HAP-1 (cell line): ENCODE measurements at regions not wholly inside any gene's neighbourhood (a gene's known extent, or its start where the extent isn't known, plus 50 kb on each side); places are given as distances from the start of the nearest gene placed in this dataset.
A peak's percentile ranks its signal among the peaks of the same experiment; 100 is the strongest.

Source experiments
- DNase-seq, 2 experiments: peaks; one replicate each; pipeline ENCODE4 v3.0.0-alpha.2; 2016 to 2020; ENCODE audit warnings: low spot score in 2 of 2
- H3K27me3 ChIP-seq: fragments of 250-450 bp; sonication (Bioruptor Pico); 2 replicates; pipeline ENCODE4 v1.5.1; 2020; ENCODE audit warnings: low read depth, mild to moderate bottlenecking, moderate library complexity
- H3K36me3 ChIP-seq: fragments of 250-450 bp; sonication (Bioruptor Pico); replicated peaks from 2 replicates; pipeline ENCODE4 v1.5.1; 2020; ENCODE audit warnings: mild to moderate bottlenecking
- H3K4me1 ChIP-seq: fragments of 250-450 bp; sonication (Bioruptor Pico); 2 replicates; pipeline ENCODE4 v1.5.1; 2020; ENCODE audit warnings: mild to moderate bottlenecking
- H3K4me3 ChIP-seq: fragments of 250-450 bp; sonication (Bioruptor Pico); 2 replicates; pipeline ENCODE4 v1.5.1; 2020; ENCODE audit warnings: mild to moderate bottlenecking, moderate library complexity
- H3K9me3 ChIP-seq: fragments of 250-450 bp; sonication (Bioruptor Pico); 2 replicates; pipeline ENCODE4 v1.5.1; 2020; ENCODE audit warnings: mild to moderate bottlenecking, moderate library complexity
- in situ Hi-C: fragments of 300-500 bp; cut with MboI; formaldehyde crosslinking; loops from 3 replicates; pipeline ENCODE4 v1.14.3; 2020; ENCODE audit warnings: low sequenced_read_pairs, inconsistent platforms, mixed read lengths

- Histone ChIP-seq H3K27me3 (no peaks in the 10 kb centered on the region), H3K36me3 (no peaks in the 10 kb centered on the region), H3K4me3 (no peak overlapping the region), H3K9me3 (no peaks in the 10 kb centered on the region), H3K4me1 (no peaks in the 10 kb centered on the region)
- in situ Hi-C loops: no loop called here
- DNase-seq: no peak
These were observed 931.3 kb downstream of the UQCRFS1 start for GRCh38 chr19:28281676-28282075.

- DNase-seq: no peak
- H3K4me3 ChIP-seq: no peak overlapping the region
- no peaks in the 10 kb centered on the region for H3K4me1 ChIP-seq
- in situ Hi-C loops: no loop called here
- H3K9me3 ChIP-seq: no peaks in the 10 kb centered on the region
- no peaks in the 10 kb centered on the region for H3K27me3 ChIP-seq
- H3K36me3 ChIP-seq: no peaks in the 10 kb centered on the region
These were observed 948.4 kb downstream of the UQCRFS1 start for GRCh38 chr19:28264556-28264955.

- H3K9me3 ChIP-seq: no peaks in the 10 kb centered on the region
- in situ Hi-C loops: no loop called here
These were observed 954.1 kb downstream of the UQCRFS1 start for GRCh38 chr19:28258829-28259228.

GRCh38 chr19:28257396-28257795 is 955.6 kb downstream of the UQCRFS1 start:
- Histone ChIP-seq H3K4me3 (no peak overlapping the region), H3K9me3 (no peaks in the 10 kb centered on the region), H3K4me1 (no peaks in the 10 kb centered on the region), H3K36me3 (no peaks in the 10 kb centered on the region), H3K27me3 (no peaks in the 10 kb centered on the region)
- DNase-seq: no peak
- in situ Hi-C loops: no loop called here

More at GRCh38 chr19:28258829-28259228, 954.1 kb downstream of the UQCRFS1 start:
- no peak overlapping the region for H3K4me3 ChIP-seq
- H3K4me1 ChIP-seq: no peaks in the 10 kb centered on the region
- no peaks in the 10 kb centered on the region for H3K36me3 ChIP-seq
- no peak for DNase-seq
- H3K27me3 ChIP-seq: no peaks in the 10 kb centered on the region

GRCh38 chr19:28247243-28247642 is 965.7 kb downstream of the UQCRFS1 start:
- Histone ChIP-seq H3K9me3 (no peaks in the 10 kb centered on the region), H3K4me3 (no peak overlapping the region), H3K4me1 (no peaks in the 10 kb centered on the region), H3K36me3 (no peaks in the 10 kb centered on the region), H3K27me3 (no peaks in the 10 kb centered on the region)
- in situ Hi-C loops: no loop called here
- DNase-seq: no peak

- Histone ChIP-seq H3K4me3 (no peak overlapping the region), H3K27me3 (no peaks in the 10 kb centered on the region), H3K9me3 (no peaks in the 10 kb centered on the region), H3K4me1 (no peaks in the 10 kb centered on the region), H3K36me3 (no peaks in the 10 kb centered on the region)
- DNase-seq: no peak
- in situ Hi-C loops: no loop called here
These were observed 967.0 kb downstream of the UQCRFS1 start for GRCh38 chr19:28245937-28246336.

- H3K36me3 ChIP-seq: no peaks in the 10 kb centered on the region
- in situ Hi-C loops: no loop called here
- no peak for DNase-seq
- H3K4me3 ChIP-seq: no peak overlapping the region
- H3K4me1 ChIP-seq: no peaks in the 10 kb centered on the region
- H3K27me3 ChIP-seq: no peaks in the 10 kb centered on the region
- H3K9me3 ChIP-seq: no peaks in the 10 kb centered on the region
These were observed 968.0 kb downstream of the UQCRFS1 start for GRCh38 chr19:28244966-28245365.

- Histone ChIP-seq H3K4me3 (no peak overlapping the region), H3K36me3 (no peaks in the 10 kb centered on the region), H3K27me3 (no peaks in the 10 kb centered on the region), H3K9me3 (peaks cover 4% of the 10 kb centered on the region; the same call in 1 of the 2 replicates), H3K4me1 (no peaks in the 10 kb centered on the region)
- in situ Hi-C loops: no loop called here
- DNase-seq: peak in 1 of 2 experiments; percentile 14
These were observed 970.5 kb downstream of the UQCRFS1 start for GRCh38 chr19:28242317-28242927.

- DNase-seq: no peak
- in situ Hi-C loops: no loop called here
- Histone ChIP-seq H3K9me3 (peaks cover 4% of the 10 kb centered on the region; the same call in 1 of the 2 replicates), H3K4me3 (no peak overlapping the region), H3K36me3 (no peaks in the 10 kb centered on the region), H3K4me1 (no peaks in the 10 kb centered on the region), H3K27me3 (no peaks in the 10 kb centered on the region)
These were observed 973.7 kb downstream of the UQCRFS1 start for GRCh38 chr19:28239270-28239669.

GRCh38 chr19:28238270-28238820 is 974.6 kb downstream of the UQCRFS1 start:
- peaks cover 4% of the 10 kb centered on the region; the same call in 1 of the 2 replicates for H3K9me3 ChIP-seq

GRCh38 chr19:28235606-28236125 is 977.3 kb downstream of the UQCRFS1 start:
- DNase-seq: no peak
- in situ Hi-C loops: no loop called here
- H3K36me3 ChIP-seq: no peaks in the 10 kb centered on the region
- H3K4me3 ChIP-seq: no peak overlapping the region
- no peaks in the 10 kb centered on the region for H3K27me3 ChIP-seq
- no peaks in the 10 kb centered on the region for H3K4me1 ChIP-seq
- peaks cover 4% of the 10 kb centered on the region; the same call in 1 of the 2 replicates for H3K9me3 ChIP-seq

More at GRCh38 chr19:28238270-28238820, 974.6 kb downstream of the UQCRFS1 start:
- no peak for DNase-seq
- in situ Hi-C loops: no loop called here
- H3K27me3 ChIP-seq: no peaks in the 10 kb centered on the region
- H3K4me1 ChIP-seq: no peaks in the 10 kb centered on the region
- no peak overlapping the region for H3K4me3 ChIP-seq
- H3K36me3 ChIP-seq: no peaks in the 10 kb centered on the region

GRCh38 chr19:28234637-28235036 is 978.3 kb downstream of the UQCRFS1 start:
- H3K4me1 ChIP-seq: no peaks in the 10 kb centered on the region
- peaks cover 1% of the 10 kb centered on the region; the same call in 1 of the 2 replicates for H3K9me3 ChIP-seq
- in situ Hi-C loops: no loop called here
- no peaks in the 10 kb centered on the region for H3K27me3 ChIP-seq
- H3K36me3 ChIP-seq: no peaks in the 10 kb centered on the region
- no peak overlapping the region for H3K4me3 ChIP-seq
- DNase-seq: no peak

GRCh38 chr19:28228854-28229253 is 984.1 kb downstream of the UQCRFS1 start:
- no peaks in the 10 kb centered on the region for H3K4me1 ChIP-seq
- H3K27me3 ChIP-seq: no peaks in the 10 kb centered on the region
- H3K36me3 ChIP-seq: no peaks in the 10 kb centered on the region
- in situ Hi-C loops: no loop called here
- H3K9me3 ChIP-seq: no peaks in the 10 kb centered on the region
- H3K4me3 ChIP-seq: no peak overlapping the region
- no peak for DNase-seq

- Histone ChIP-seq H3K4me3 (no peak overlapping the region), H3K36me3 (no peaks in the 10 kb centered on the region), H3K27me3 (no peaks in the 10 kb centered on the region), H3K9me3 (no peaks in the 10 kb centered on the region), H3K4me1 (no peaks in the 10 kb centered on the region)
- in situ Hi-C loops: no loop called here
- no peak for DNase-seq
These were observed 988.5 kb downstream of the UQCRFS1 start for GRCh38 chr19:28224441-28224840.
